ENCODE measurements at regions not wholly inside any gene's neighbourhood (a gene's known extent, or its start where the extent isn't known, plus 50 kb on each side); places are given as distances from the start of the nearest gene placed in this dataset.

- no peak for DNase-seq (ENCODE audit: low spot score)
These were observed 712.8 kb downstream of the CDH8 start for GRCh38 chr16:61323456-61323855.

- DNase-seq (ENCODE audit: low spot score) = no peak
These were observed 715.4 kb downstream of the CDH8 start for GRCh38 chr16:61320791-61321190.

DNA sequence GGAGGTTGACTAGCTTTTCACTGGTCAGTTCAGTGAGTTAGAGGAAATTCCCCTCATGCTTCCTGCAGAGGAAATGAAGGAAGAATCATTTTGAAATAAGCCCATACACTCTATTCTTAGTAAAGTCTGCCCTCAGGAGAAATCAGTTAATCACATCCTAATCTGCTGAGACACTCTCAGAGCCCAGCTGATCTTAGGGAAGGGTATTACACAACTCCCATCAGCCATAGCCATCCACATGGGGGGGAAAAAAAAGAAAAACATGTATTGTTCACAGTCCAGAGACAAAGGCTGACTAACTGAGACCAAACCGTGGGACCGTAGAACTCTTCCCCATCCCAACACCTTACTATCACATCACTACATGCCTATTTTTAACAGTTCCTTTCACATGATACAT is 722.3 kb downstream of the CDH8 start:
- DNase-seq (ENCODE audit: low spot score) = no peak

DNA sequence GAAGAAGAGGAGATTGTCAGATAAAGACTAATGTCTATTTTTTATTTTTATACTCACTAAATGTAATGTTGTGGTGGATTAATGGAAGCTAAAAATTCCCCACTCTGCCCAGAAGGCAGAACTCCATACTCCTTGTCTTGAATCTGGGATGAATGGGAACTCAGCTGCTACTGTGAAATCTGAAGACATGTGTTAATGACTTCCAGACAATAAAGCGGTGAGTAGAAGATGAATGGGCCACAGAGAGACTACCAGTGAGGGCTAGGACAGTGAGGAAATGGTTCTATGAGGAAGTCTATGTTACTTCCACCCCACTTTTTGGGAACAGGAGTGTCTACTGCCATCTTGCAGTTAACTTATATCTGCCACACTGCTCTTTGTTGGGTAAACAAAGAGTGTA is 726.9 kb downstream of the CDH8 start:
- no peak for DNase-seq (ENCODE audit: low spot score)

- DNase-seq (ENCODE audit: low spot score) = no peak
These were observed 730.0 kb downstream of the CDH8 start for GRCh38 chr16:61306204-61306603.

GRCh38 chr16:61296814-61297213 is 739.4 kb downstream of the CDH8 start:
- DNase-seq (ENCODE audit: low spot score) = no peak

DNA sequence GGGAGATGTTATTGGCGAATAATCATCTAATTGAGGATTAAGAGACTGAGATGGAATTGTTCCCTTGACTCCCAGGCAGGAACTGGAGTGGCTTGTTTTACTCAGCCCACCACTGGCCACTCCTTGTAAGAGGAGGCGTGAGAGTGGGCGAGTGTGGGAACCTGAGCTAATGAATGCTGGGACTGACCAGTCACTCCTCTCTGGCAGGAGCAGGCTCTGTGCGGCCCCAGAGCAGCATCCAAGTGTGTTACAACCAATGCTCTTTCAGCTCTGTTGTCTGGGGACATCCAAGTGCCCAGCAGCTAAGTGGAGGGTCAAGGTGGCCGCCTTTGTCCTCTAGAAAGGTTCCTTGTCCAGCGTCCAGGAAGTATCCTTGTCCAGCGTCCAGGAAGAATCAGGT is 739.9 kb downstream of the CDH8 start:
- DNase-seq (ENCODE audit: low spot score) = no peak

GRCh38 chr16:61295311-61295710 is 740.9 kb downstream of the CDH8 start:
- DNase-seq (ENCODE audit: low spot score) = no peak

DNA sequence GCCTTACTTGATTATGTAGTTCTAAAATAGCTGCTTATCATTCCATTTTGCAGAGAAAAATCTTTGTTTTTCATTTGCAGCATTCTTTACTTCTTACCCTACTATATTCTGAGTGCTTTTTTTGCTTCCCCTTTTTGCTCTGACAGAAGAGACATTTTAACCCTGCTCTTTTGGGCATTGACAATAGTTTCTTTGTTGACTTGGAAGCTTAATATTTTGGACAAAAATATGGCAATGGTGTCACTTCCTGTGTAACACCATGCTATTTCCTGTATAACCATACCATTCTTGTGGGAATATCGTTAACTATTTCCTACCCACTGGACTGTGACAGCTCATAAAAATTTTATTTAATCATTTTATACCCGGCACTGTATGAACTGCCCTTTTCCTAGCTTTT is 747.1 kb downstream of the CDH8 start:
- DNase-seq (ENCODE audit: low spot score) = no peak

GRCh38 chr16:61277849-61278248 is 758.4 kb downstream of the CDH8 start:
- DNase-seq (ENCODE audit: low spot score) = no peak

DNA sequence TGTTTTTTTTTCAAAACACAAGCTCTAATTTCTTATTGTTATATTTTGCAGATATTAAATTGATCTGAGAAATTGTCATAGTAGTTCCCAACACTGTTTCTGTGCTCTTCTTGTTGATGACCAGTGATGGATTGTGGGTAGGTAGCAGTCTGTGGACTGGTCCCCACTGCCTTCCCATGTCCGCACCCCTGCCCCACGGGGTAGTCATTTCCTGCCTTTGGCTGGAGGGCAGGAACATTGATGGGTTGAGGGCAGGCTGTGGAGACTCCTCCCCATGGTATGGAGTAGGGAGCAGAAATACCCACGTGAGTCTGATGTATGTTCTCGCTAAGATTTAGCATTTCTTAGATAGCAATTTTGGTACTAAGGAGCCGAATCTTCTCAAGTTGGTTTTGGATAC is 762.0 kb downstream of the CDH8 start:
- DNase-seq (ENCODE audit: low spot score) = no peak

- DNase-seq (ENCODE audit: low spot score) = no peak
These were observed 765.5 kb downstream of the CDH8 start for GRCh38 chr16:61270726-61271125.

- no peak for DNase-seq (ENCODE audit: low spot score)
These were observed 772.8 kb downstream of the CDH8 start for GRCh38 chr16:61263400-61263799.

DNA sequence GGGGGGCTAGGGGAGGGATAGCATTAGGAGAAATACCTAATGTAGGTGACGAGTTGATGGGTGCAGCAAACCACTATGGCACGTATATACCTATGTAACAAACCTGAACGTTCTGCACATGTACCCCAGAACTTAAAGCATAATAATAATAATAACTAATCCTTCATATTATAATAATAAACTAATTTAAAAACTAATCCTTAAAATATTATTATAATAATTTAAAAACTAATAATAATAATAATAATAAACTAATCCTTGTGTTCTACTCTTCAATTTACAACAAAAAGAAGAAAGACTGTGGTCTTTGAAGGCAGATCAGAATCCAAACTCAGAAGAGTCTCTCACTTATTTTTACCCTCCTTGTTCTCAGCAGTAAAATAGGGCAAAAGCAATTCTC is 774.9 kb downstream of the CDH8 start:
- no peak for DNase-seq (ENCODE audit: low spot score)

DNA sequence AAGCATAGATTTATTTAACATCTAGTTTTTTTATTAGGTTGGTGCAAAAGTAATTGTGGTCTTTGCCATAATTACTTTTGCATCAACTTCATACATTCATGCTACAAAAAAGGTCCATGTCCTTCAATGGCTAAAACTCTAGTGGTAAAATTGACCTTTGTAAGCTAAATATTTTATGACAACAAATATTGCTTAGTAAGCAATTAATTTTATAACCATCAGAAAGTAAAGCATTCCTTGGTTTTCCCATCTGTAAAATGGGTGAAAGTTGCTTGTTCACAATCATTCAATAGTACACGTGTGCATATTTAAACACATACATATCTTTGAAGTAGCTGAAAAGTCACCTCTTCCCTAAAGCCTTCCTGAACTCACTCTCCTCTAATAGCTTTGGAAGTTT is 789.6 kb downstream of the CDH8 start:
- no peak for DNase-seq (ENCODE audit: low spot score)

- no peak for DNase-seq (ENCODE audit: low spot score)
These were observed 792.3 kb downstream of the CDH8 start for GRCh38 chr16:61243954-61244353.

GRCh38 chr16:61237884-61238485 is 798.3 kb downstream of the CDH8 start:
- no peak for DNase-seq (ENCODE audit: low spot score)

DNA sequence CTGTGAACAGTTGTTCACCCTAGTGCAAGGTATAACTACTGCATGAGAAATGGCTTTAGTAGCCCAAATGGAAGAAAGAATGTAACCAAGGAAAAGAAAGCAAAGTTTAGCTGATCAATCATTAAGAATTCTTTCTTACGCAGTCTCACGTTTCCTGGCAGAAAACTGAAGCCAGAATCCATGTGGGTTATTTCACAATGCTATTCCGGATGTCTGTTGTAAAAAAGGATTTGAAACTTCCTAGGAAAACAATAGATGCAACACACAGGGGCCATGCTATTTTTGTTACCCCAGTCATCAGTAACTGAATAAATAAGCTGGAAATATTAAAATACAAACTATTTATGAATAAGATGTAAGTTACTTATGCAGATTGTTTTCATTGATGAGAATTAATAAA is 802.5 kb downstream of the CDH8 start:
- DNase-seq (ENCODE audit: low spot score) = no peak

- DNase-seq (ENCODE audit: low spot score) = no peak
These were observed 807.9 kb downstream of the CDH8 start for GRCh38 chr16:61228371-61228770.

DNA sequence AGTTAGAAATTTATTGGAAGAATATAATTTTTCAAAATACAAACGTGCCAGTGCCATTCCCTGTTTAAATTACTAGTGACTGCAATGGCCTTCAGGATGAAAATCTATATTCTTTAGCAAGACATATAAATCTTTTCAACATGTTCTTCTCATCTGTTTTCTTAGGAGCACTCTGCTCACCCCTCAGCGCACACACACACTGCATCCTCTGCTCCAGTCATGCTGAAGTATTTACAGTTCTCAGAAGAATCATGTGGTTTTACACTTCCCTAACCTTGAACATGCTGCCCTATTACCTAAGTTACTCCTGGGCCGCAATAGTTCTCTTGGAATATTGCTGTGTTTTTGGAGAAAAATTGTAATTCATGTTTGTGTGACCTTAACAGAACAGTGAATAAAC is 820.6 kb downstream of the CDH8 start:
- no peak for DNase-seq (ENCODE audit: low spot score)

- DNase-seq (ENCODE audit: low spot score) = no peak
These were observed 821.5 kb downstream of the CDH8 start for GRCh38 chr16:61214780-61215179.

- DNase-seq (ENCODE audit: low spot score) = no peak
These were observed 826.2 kb downstream of the CDH8 start for GRCh38 chr16:61210076-61210475.

- no peak for DNase-seq (ENCODE audit: low spot score)
These were observed 841.2 kb downstream of the CDH8 start for GRCh38 chr16:61195006-61195405.

GRCh38 chr16:61194573-61194972 is 841.7 kb downstream of the CDH8 start:
- no peak for DNase-seq (ENCODE audit: low spot score)

DNA sequence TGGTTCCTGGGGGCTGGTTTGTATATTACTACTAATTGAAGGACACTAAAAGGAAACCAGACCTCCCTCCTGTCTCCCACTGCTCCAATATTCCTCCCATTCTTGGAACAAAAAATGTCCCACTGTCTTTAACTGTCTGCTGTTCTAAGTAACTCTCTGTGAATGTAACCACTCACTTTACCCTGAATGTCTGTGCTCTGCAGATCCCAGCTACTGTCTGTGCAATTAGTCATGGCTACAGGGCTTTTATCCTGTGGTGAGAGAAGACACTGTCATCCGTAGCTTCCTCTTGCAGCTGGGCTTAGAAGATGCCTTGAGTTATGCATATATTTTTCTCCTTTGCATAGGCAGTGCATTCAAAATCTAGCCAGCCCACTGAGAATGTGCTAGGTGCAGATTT is 853.8 kb downstream of the CDH8 start:
- DNase-seq (ENCODE audit: low spot score) = no peak
